Ecto neural progenitor cell (in vitro differentiated cells): ENCODE measurements at regions not wholly inside any gene's neighbourhood (a gene's known extent, or its start where the extent isn't known, plus 50 kb on each side); places are given as distances from the start of the nearest gene placed in this dataset.

ENCODE experiments used
- DNase-seq: peaks from one replicate; pipeline ENCODE4 v3.0.0-alpha.2; 2018; ENCODE audit warnings: low spot score

GRCh38 chr1:38111589-38111988 lies 65.0 kb upstream of the POU3F1 start:
- no peak for DNase-seq

GRCh38 chr1:38105267-38105666 lies 58.7 kb upstream of the POU3F1 start:
- DNase-seq, result no peak

- DNase-seq, result no peak
Measured at GRCh38 chr1:38102636-38103035, 56.0 kb upstream of the POU3F1 start.

- DNase-seq, result no peak
Measured at GRCh38 chr1:38101037-38101785, 54.6 kb upstream of the POU3F1 start.

- no peak for DNase-seq
Measured at GRCh38 chr1:38098101-38098847, 51.7 kb upstream of the POU3F1 start.

- DNase-seq, result no peak
Measured at GRCh38 chr1:38097284-38097898, 50.8 kb upstream of the POU3F1 start.
